Left colon (tissue), 2 donors: ENCODE measurements at regions not wholly inside any gene's neighbourhood (a gene's known extent, or its start where the extent isn't known, plus 50 kb on each side); places are given as distances from the start of the nearest gene placed in this dataset.
"Not testable (repeated sequence)": the region's sequence is repeated elsewhere in the genome, so short reads cannot be mapped to it uniquely, and the experiment has no call there.

Experiments used
- ATAC-seq: fragments of 200-7000 bp; cut with Tn5 transposase; one replicate; pipeline ENCODE4 v1.9.1; 2020; ENCODE audit warnings: mild to moderate bottlenecking, moderate library complexity
- DNase-seq, 2 donors: peaks; one replicate each; pipeline ENCODE4 v3.0.0-alpha.2; 2020
- intact Hi-C, 2 donors: fragments of 100-400 bp; cut with DNase I in 1 of 2; cut with micrococcal nuclease in 1 of 2; formaldehyde crosslinking; loops; one replicate each; pipeline versions ENCODE4 v1.11.2 to v1.14.0; 2022; cut with DNase I, micrococcal nuclease
- donor health status: DM: no; HTN: no; CAD: no.
- donor health status: DM: yes; HTN: yes; CAD: no.

DNA sequence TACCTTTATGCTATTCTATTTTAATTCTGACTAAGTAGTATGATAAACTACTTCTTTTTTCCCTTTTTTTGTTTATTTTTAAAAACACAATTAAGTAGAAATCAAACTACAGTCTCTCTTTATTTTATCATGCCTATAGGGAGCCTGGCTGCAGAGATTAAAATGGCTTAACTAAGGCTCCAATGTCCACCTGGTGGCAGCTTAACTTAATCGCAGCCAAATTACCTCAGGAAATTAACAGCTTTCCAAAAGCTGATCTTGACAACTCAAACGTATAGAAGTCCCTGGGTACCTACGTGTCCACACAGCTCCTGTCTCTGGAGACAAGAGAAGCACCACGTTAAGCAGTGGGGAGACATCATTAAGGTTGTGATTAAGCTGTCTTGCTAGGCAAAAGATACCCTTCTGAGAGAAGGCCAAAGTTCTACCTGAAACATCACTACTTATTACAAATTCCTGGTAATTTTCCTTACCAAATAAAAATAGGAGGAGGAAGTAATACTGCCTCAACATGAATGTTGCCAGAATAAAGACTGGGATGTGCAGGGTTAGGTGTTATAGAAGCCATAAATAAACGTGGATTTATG is 63.2 kb upstream of the SNX19 start:
- DNase-seq (no peak), ATAC-seq (no peak)
- intact Hi-C loops, result no loop called here

DNA sequence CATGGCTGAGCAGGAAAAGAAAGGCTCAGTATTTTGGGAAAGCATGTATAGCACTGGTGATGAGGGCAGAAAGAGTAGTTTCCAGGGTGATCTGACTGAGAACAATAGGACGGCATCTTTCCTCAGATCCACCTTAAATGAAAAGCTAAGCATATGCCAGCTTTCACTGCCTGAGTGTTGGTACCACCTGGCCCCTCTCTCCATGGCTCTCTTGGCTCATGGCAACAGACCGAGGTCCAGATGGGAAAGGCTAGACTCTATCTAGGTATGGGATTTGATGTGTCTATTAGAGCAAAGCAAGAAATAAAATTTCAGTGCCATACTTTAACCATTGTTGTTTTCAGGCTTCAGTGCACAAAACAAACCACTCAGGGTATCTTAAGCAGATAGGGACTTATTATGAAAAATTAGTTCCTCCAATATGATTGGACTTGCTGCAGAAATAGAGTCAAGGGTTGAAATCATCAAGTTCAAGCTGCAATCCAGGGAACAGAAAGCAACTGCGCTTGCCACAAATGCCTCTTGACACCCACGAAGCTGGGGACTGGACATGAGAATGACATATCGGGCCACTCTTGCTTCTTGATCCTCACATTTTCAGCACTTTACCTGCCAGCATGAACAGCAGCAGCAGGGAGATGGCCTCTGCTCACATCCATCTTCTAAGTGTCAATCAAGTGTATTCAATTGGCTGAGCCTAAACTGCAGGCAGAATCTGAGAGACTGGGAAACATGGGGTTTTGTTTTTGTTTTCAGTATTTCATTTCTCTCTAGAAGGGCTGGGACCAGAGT is 64.0 kb upstream of the SNX19 start:
- intact Hi-C loops, result no loop called here
- no peak for ATAC-seq
- DNase-seq, result no peak

DNA sequence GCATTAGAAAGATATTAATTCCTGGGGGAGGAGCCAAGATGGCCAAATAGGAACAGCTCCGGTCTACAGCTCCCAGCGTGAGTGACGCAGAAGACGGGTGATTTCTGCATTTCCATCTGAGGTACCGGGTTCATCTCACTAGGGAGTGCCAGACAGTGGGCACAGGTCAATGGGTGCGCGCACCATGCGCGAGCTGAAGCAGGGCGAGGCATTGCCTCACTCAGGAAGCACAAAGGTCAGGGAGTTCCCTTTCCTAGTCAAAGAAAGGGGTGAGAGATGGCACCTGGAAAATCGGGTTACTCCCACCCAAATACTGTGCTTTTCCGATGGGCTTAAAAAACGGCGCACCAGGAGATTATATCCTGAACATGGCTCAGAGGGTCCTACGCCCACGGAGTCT is 68.0 kb upstream of the SNX19 start:
- DNase-seq, intact Hi-C loops, ATAC-seq: not testable (repeated sequence)

DNA sequence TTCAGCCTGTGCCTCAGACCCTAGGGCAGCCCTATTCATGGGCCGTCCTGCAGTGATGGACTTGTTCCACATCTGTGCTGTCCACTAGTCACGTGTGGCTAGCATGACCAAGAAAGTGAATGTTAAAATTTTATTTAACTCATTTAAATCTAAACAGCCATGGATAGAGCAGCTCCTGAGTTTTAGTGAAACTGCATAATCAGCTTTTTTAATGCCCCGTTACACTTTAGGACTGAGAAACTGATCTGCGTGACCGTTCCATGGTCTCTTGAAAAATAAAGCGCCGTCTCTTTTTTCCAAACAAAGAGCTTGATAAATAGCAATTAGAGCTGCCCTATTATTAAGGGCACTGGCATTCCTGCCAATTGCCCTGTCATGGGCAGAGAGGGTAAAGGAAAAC is 76.5 kb upstream of the SNX19 start:
- ATAC-seq (no peak), DNase-seq (no peak)
- intact Hi-C loops, result no loop called here

DNA sequence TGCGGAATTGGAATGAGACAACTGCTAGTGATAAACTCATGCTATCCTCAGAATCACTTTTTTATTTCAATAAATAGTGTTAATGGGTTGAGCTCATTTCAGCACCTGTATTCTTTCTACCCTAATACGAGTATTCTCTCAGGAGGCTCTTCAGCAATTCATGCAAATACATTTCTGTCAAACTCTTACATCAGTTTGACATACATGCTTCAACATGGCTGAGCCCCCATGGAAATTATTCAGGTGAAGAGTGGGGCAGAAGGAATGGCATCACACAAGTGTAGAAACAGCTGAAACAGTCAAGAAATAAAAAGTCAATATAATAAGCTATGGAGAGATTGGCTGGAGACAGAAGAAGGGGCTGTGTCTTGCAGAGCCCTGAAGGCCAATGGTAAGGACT is 77.8 kb upstream of the SNX19 start:
- no peak for DNase-seq
- no peak for ATAC-seq
- intact Hi-C loops, result no loop called here

DNA sequence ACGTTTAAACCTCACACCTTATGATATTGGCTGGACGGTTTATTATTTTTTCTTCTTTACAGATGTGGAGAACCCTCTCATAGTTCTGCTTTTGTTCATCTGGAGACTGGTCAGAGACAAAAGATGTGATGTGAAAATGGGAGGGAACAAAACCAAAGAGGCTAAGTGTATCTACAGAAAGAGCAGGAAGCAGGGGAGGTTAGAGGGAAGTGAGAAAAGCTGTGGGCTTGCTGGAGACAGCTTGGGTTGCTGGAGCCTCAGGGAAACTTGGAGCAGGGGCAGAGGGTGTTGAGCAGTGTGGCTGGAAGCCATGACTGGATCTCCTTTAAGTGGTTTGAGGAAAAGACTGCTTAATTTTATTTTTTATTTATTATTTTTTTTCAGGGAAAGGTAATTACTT is 79.0 kb upstream of the SNX19 start:
- DNase-seq (no peak), ATAC-seq (no peak)
- intact Hi-C loops, result no loop called here

DNA sequence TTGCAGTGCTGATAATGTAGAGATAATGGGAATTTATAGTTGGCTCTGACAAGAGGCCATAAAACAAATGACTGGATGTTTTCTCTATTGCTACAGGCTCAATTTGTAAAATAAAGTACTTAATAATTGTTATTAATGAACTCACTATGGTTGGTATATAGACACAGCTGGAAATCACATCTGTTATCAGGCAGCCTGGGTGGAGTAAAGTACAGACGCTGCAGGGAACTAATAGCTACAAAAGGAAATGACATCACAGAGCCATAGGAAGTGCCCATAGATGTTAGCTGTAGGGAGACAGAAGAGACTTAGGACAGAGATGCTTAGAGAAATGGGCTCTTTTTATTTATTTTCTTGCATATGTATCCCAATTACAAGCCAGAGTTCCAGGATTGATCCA is 81.0 kb upstream of the SNX19 start:
- ATAC-seq, result no peak
- intact Hi-C loops, result no loop called here

DNA sequence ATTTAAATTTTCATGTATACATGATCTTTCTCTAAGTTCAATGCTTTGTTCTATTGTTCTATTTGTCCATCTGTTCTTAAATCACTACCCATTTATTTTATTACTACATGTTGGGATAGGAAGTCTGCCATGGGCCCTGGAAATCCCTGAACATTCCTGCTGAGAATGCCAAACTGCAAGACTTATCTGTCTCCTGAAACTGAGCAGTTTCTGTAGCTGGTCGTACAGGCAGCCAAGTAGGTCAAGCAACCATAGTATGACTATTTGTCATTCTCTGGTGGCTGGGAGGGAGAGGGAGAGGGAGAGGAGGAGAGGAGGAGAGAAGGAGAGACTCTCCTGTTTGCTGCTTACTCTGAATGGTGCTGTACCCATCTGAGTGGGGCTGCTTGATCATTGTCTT is 82.8 kb upstream of the SNX19 start:
- intact Hi-C loops, result no loop called here
- ATAC-seq, result no peak

More for the DNA sequence above, 81.0 kb upstream of the SNX19 start:
- DNase-seq, result no peak

DNA sequence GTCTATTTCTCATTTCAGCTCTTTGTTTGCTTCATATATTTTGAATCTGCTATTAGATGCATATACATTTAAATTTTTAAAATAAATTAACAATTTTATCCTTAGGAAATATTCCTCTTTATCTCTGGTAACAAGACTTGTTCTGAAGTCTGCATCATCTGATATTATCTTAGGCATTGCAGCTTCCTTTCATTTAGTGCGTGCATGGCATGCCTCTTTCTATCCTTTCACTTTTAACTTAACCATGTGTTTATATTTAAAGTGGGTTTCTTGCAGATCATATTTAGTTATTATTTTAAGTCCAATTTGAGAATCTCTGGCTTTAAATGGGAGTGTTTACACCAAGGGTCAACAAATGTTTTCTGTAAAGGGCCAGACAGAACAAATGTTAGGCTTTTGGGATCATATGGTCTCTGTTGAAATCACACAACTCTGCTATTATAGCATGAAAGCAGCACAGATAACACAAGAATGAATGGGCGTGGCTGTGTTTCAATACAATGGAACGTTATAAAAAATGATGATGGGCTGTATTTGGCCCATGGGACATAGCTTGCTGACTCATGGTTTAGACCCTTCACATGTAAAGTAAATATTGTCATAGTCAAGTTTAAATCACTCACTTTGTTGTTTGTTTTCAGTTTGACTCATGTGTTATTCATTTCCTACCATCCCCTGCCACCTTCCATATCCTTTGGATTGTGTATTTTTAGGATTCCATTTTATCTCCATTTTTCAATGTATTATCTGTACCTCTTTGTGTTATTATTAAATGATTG is 83.9 kb upstream of the SNX19 start:
- intact Hi-C loops, result no loop called here
- ATAC-seq (no peak), DNase-seq (no peak)

More for the DNA sequence above, 82.8 kb upstream of the SNX19 start:
- no peak for DNase-seq

DNA sequence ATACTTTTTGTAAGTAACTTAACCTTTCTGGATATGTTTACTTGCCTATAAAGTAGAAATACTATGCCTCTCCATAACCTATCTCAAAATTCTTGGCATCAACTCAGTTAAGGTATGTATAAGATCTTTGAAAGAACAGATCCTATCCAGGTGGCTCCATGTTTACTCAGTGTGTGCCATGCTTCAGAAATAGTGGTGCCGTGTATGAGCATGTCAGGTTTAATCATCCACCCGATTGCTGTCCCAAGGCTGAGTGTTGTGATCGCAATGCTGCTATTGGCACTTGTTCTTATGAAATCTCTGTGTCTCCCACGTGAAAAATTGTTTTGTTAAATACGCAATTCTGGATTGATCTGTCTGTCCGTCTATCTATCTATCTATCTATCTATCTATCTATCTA is 85.9 kb upstream of the SNX19 start:
- ATAC-seq, result no peak
- intact Hi-C loops, result no loop called here

DNA sequence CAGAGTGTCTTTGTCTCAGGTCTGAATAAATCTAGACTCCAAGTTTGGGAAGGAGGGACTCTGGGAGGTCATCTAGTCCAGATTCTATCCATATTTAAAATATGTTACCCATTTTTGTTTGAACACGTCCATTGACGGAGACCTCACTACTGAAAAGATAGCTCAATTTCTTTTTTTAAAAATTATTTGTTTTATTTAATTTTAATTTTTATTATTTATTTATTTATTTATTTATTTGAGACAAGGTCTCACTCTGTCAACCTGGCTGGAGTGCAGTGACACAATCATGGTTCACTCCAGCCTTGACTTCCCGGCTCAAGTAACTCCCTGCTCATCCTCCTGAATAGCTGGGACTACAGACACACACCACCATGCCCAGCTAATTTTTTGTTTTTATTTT is 89.5 kb upstream of the SNX19 start:
- intact Hi-C loops, result no loop called here
- DNase-seq, result no peak
- no peak for ATAC-seq

More for the DNA sequence above, 85.9 kb upstream of the SNX19 start:
- no peak for DNase-seq

DNA sequence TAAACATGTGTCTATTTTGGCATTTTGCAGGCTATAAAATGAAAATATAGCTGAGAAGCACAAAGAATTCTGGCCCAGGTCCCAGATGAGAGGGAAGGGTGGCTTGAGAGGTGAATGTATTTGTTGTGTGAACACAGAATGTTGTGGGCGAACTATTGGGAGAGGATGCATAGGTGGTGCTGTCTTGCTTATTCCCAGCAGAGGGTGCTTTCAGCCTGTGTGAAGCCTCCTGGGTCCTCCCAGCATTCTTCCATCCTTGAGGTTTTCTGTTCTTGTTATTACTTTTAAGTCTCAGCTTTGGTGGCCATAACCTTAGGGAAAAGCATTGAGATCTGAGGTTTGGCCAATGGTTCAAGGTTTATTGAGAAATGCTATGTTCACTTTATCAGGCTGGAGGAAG is 108.7 kb upstream of the SNX19 start:
- ATAC-seq (no peak), DNase-seq (no peak)
- intact Hi-C loops, result no loop called here

DNA sequence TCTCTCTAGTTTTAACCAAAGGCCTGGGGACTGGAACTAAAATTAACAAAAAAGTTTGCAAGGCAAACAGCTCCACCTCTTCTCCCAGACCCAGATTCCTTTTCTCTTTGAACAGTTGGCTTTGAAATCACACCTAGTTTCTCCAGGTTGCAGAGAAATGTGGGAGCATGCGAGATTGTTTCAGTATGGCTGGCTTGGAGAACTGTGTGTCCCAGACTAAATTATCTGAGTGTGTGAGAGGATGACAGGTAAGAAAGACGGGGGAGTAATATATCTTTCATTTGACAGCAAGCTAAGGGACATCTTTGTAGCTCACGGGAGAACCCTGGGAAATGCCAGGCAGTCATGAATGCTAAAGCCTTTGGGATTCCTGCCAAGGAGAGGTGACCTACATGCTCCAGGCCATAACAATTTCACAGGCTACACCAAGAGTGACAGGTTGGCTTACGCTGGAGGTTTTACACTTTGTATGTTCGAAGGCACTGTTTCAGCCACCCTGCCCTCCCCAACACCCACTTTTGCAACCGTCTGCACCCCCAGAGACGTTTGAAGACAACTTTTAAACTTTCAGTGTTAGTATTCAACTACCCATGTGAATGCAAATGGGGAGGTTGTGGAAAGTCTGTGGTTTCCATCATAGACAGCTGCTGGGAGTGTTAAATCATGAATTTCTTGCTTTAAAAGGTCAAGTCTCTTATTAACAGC is 109.3 kb upstream of the SNX19 start:
- intact Hi-C loops, result no loop called here
- ATAC-seq, result no peak
- DNase-seq, result no peak

DNA sequence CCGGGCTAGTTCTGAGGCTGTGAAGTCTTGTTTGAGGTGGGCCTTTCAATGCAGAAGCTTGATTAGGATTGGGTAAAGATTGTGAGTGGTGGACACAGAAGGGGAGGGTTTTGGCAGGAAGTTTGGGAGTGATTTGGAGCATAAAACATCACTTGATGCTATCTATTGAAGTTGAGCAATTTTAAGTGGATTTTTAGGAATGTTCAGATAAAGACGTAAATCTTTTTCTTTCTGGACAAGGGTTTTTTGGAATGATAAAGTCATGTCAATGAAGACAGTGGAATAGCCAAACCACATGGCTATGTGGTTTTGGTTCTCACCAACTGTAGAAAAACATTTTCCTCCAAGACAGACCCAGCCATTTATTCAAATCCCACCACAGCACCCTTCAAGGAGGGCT is 111.2 kb upstream of the SNX19 start:
- no peak for ATAC-seq
- intact Hi-C loops, result no loop called here
- no peak for DNase-seq

DNA sequence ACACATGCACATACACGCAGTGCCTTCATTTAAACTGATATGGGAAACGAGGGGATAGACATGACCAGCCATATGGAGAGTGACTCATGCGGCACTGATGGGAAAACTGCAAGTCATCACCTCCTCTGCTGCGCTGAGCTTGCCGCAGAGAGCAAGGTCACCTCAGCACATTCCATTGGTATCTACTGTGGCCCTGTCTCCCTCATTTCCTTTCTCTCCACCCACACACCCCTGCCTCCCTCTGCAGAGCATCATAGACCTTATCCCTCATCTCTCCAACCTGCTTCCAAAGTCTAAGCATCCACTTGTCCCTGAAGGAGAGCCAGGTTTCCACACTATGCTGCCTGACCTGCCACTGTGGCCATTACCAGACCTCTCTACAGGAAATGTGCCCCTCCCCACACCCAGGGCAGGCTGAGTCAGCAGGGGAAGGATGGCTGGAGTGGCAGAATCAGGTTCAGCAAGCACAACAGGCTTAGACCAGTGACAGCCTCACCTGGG is 116.9 kb upstream of the SNX19 start:
- intact Hi-C loops, result no loop called here
- DNase-seq (no peak), ATAC-seq (no peak)

DNA sequence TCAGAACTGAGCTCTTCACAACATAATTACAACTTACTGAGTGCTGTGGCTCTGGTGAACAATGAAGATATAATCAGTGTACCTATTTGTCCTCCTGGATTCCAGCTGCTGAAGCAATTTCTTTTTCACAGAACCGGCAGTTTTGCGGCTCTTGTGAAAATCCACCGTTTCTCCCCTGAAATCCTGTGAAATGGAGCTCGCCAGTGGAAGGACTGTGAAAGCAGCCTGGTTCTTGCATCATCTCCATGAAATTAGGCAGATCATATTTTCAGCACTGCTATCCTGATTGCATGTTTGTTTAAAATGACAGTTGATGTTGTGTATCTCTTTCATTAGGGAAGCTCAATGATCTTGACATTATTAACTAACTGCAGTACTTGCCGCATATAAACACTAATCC is 120.2 kb upstream of the SNX19 start:
- DNase-seq, result no peak
- intact Hi-C loops, result no loop called here
- ATAC-seq, result no peak

DNA sequence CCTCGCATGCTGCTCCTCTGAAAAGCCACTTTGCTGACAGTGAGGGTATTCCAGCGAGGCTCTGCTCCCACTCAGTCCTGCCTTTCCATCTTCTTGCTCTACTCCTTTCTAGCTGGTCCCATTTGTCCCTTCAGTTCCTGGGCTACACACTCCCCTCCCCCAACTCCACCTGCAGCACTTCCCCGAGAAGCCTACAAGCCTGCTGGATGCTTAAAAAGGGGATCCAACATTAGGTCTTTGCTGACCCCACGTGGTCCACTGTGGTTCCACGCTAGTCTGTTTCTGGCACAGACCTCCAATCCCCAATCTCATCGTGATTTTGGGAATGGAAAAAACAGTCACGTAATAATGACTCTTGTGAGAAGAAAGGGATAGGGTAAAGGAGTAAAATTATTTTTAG is 121.6 kb upstream of the SNX19 start:
- intact Hi-C loops, result no loop called here
- ATAC-seq, result no peak
- no peak for DNase-seq

DNA sequence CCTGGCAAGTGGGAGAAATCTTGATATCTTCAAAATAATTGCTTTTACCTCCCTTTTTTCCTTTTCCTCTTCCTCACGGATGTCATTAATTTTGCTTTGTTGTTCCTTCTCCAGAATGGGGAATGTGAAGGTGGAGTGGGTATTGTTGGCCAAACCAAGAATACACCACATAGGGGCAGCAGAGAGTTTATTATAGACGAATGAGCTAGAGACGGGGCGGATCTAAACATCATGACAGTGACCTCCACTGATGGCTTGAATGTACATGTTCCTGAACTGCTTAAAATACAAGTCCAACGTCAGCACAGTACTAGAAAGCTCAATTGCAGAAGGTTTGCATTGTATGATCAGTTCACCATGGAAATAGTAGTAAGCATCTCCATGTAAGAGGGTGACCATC is 122.3 kb upstream of the SNX19 start:
- no peak for DNase-seq
- no peak for ATAC-seq
- intact Hi-C loops, result no loop called here

DNA sequence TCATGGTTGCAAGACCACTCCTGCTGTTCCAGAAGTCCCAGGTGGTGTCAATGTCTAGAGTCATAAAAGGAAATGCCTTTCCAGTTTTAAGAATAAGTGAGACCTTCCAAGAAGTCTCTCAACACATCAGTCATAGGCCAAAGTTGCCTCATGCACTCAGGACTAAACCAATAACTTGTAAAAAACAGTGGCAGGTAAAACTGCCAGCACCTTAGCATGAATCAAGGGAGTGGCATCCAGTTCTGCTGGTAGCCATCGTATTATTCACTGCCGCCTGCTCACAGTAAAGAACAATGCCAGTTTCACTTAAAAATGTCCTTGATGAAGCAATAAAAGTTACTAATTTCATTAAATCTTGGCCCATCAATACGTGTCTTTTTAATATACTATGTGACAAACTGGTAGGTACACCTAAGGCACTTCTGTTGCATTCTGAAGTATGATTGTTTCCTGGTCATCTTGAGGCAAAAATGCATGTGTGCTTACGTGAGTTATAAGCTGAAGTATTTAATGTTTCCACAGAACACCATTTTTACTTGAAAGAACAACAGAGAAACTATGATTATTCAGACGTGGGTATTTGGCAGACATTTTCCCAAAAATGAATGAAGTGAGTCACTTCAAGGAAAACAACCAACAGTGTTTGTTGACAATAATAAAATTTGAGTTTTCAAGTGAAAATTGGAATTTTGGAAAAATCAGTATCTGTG is 125.2 kb upstream of the SNX19 start:
- ATAC-seq, result no peak
- intact Hi-C loops, result no loop called here
- DNase-seq, result no peak
